NCI-H2196 (cell line): ENCODE measurements at regions not wholly inside any gene's neighbourhood (a gene's known extent, or its start where the extent isn't known, plus 50 kb on each side); places are given as distances from the start of the nearest gene placed in this dataset.
"Not testable (repeated sequence)": the region's sequence is repeated elsewhere in the genome, so short reads cannot be mapped to it uniquely, and the experiment has no call there.

Source experiments
- DNase-seq: peaks from one replicate; lab custom pipeline; 2025; ENCODE audit not compliant: unreplicated experiment; lab: John Stamatoyannopoulos, UW

GRCh38 chr3:127045435-127046045 lies 62.6 kb downstream of the PLXNA1 start:
- no peak for DNase-seq

GRCh38 chr3:127046690-127047089 lies 63.8 kb downstream of the PLXNA1 start:
- DNase-seq: not testable (repeated sequence)

GRCh38 chr3:127049393-127049792 lies 66.5 kb downstream of the PLXNA1 start:
- DNase-seq: no peak

GRCh38 chr3:127050733-127051132 lies 67.8 kb downstream of the PLXNA1 start:
- no peak for DNase-seq

- no peak for DNase-seq
These were observed 69.2 kb downstream of the PLXNA1 start for GRCh38 chr3:127052121-127052561.

- DNase-seq: no peak
These were observed 70.1 kb downstream of the PLXNA1 start for GRCh38 chr3:127053026-127053425.

- DNase-seq: no peak
These were observed 70.5 kb downstream of the PLXNA1 start for GRCh38 chr3:127053450-127053849.

GRCh38 chr3:127053979-127054378 lies 71.1 kb downstream of the PLXNA1 start:
- no peak for DNase-seq

GRCh38 chr3:127056281-127056680 lies 73.4 kb downstream of the PLXNA1 start:
- no peak for DNase-seq

- no peak for DNase-seq
These were observed 74.1 kb downstream of the PLXNA1 start for GRCh38 chr3:127056976-127057375.

GRCh38 chr3:127059072-127059471 lies 76.2 kb downstream of the PLXNA1 start:
- no peak for DNase-seq

- no peak for DNase-seq
These were observed 78.7 kb downstream of the PLXNA1 start for GRCh38 chr3:127061641-127062040.

- DNase-seq: no peak
These were observed 80.0 kb downstream of the PLXNA1 start for GRCh38 chr3:127062926-127063325.

GRCh38 chr3:127063916-127064315 lies 81.0 kb downstream of the PLXNA1 start:
- no peak for DNase-seq

- DNase-seq: no peak
These were observed 81.6 kb downstream of the PLXNA1 start for GRCh38 chr3:127064391-127065137.

- DNase-seq: no peak
These were observed 82.2 kb downstream of the PLXNA1 start for GRCh38 chr3:127065138-127065427.

GRCh38 chr3:127065561-127066290 lies 82.8 kb downstream of the PLXNA1 start:
- no peak for DNase-seq

- no peak for DNase-seq
These were observed 83.7 kb downstream of the PLXNA1 start for GRCh38 chr3:127066635-127067034.

GRCh38 chr3:127067116-127067910 lies 84.4 kb downstream of the PLXNA1 start:
- no peak for DNase-seq

GRCh38 chr3:127068111-127068810 lies 85.3 kb downstream of the PLXNA1 start:
- no peak for DNase-seq

- no peak for DNase-seq
These were observed 86.0 kb downstream of the PLXNA1 start for GRCh38 chr3:127068871-127069270.
